HL-60 (cell line): ENCODE measurements at regions not wholly inside any gene's neighbourhood (a gene's known extent, or its start where the extent isn't known, plus 50 kb on each side); places are given as distances from the start of the nearest gene placed in this dataset.

ENCODE experiments used
- GABPA ChIP-seq: IDR thresholded peaks from 2 replicates; pipeline ENCODE4 v1.6.1; 2012; ENCODE audit warnings: low read depth
- POLR2AphosphoS5 ChIP-seq: IDR thresholded peaks from 2 replicates; pipeline ENCODE4 v1.6.1; 2012; ENCODE audit warnings: low read depth
- SPI1 ChIP-seq: IDR thresholded peaks from 2 replicates; pipeline ENCODE4 v1.6.1; 2012; ENCODE audit warnings: low read depth, mild to moderate bottlenecking, borderline replicate concordance
- TF ChIP-seq, protein P1 (sequence below): IDR thresholded peaks from one replicate; pipeline ENCODE4 v1.5.1; 2011; ENCODE audit warnings: low read length, control low read depth, inconsistent platforms; ENCODE audit not compliant: insufficient read depth

- TF ChIP-seq, protein P1, sequence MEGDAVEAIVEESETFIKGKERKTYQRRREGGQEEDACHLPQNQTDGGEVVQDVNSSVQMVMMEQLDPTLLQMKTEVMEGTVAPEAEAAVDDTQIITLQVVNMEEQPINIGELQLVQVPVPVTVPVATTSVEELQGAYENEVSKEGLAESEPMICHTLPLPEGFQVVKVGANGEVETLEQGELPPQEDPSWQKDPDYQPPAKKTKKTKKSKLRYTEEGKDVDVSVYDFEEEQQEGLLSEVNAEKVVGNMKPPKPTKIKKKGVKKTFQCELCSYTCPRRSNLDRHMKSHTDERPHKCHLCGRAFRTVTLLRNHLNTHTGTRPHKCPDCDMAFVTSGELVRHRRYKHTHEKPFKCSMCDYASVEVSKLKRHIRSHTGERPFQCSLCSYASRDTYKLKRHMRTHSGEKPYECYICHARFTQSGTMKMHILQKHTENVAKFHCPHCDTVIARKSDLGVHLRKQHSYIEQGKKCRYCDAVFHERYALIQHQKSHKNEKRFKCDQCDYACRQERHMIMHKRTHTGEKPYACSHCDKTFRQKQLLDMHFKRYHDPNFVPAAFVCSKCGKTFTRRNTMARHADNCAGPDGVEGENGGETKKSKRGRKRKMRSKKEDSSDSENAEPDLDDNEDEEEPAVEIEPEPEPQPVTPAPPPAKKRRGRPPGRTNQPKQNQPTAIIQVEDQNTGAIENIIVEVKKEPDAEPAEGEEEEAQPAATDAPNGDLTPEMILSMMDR = no peak
- TF ChIP-seq POLR2AphosphoS5 = no peak
- no peak for TF ChIP-seq GABPA
- no peak for TF ChIP-seq SPI1
Observed at GRCh38 chr2:17416884-17417391, 101.3 kb downstream of the RAD51AP2 start.
